ENCODE measurements at regions not wholly inside any gene's neighbourhood (a gene's known extent, or its start where the extent isn't known, plus 50 kb on each side); places are given as distances from the start of the nearest gene placed in this dataset.

GRCh38 chr14:61954306-61954705, 192.1 kb downstream of the SNAPC1 start:
- no peak; the same call in 1 of the 2 replicates for ATAC-seq (ENCODE audit: low read depth)
- in situ Hi-C loops (cut with MboI; ENCODE audit: low sequenced_read_pairs) = no loop called here
- no peak overlapping the region for H4K91ac ChIP-seq (ENCODE audit: insufficient read depth, low read depth, low read length)

More at GRCh38 chr14:61954306-61954705, 192.1 kb downstream of the SNAPC1 start:
- Histone ChIP-seq H3K4me1 (ENCODE audit: control insufficient read depth, insufficient read depth, low read length) (peaks cover 6% of the 10 kb centered on the region), H2AK9ac (replicated peaks; ENCODE audit: low read depth, low read length, poor library complexity) (no peak overlapping the region), H3K27me3 (ENCODE audit: control insufficient read depth, insufficient read depth, low read length) (no peaks in the 10 kb centered on the region), H3K79me1 (ENCODE audit: low read depth in 1 of 2, low read length in 2 of 2) (peaks cover 4 to 5% of the 10 kb centered on the region in 2 experiments), H2BK5ac (ENCODE audit: low read depth, low read length, poor library complexity, severe bottlenecking) (peak overlapping the region; percentile 69), H2AK5ac (ENCODE audit: low read depth, low read length) (no peak overlapping the region), H4K8ac (ENCODE audit: low read depth in 2 of 2, low read length in 2 of 2) (0 out of 4 replicates have a peak overlapping the region, but pooled peaks of 1 of the 2 experiments have one; percentile 55), H3K18ac (ENCODE audit: low read depth, low read length) (peak overlapping the region; percentile 50; the same call in 1 of the 2 replicates), H2BK120ac (ENCODE audit: low read depth, low read length) (no peak overlapping the region), H4K5ac (ENCODE audit: low read depth, low read length) (no peak overlapping the region), H3K4me2 (ENCODE audit: low read depth, low read length) (no peak overlapping the region), H2BK20ac (ENCODE audit: low read depth, low read length) (no peak overlapping the region), H3K36me3 (ENCODE audit: control insufficient read depth, insufficient read depth, low read length) (no peaks in the 10 kb centered on the region), H2AFZ (replicated peaks; ENCODE audit: low read length, poor library complexity) (no peak overlapping the region), H4K20me1 (ENCODE audit: insufficient read depth, low read length) (no peaks in the 10 kb centered on the region), H3K4me3 (ENCODE audit: insufficient read depth, low read depth, low read length) (no peak overlapping the region), H2BK15ac (ENCODE audit: low read depth, low read length) (no peak overlapping the region), H3K27ac (ENCODE audit: insufficient read depth, low read length) (no peak overlapping the region), H3K9ac (ENCODE audit: low read depth, low read length) (no peak overlapping the region), H3K9me3 (ENCODE audit: control insufficient read depth, insufficient read depth, low read length) (peaks cover 3% of the 10 kb centered on the region; the same call in 1 of the 2 replicates), H3K9me1 (ENCODE audit: insufficient read depth, low read length) (peaks cover 3% of the 10 kb centered on the region; the same call in 1 of the 2 replicates), H3K14ac (replicated peaks; ENCODE audit: low read depth, low read length) (no peak overlapping the region), H3K56ac (ENCODE audit: extremely low read depth, insufficient read depth, low read length) (no peak overlapping the region), H3K4ac (ENCODE audit: low read depth, low read length) (no peak overlapping the region), H3K23ac (ENCODE audit: low read depth, low read length) (no peak overlapping the region)
- TF ChIP-seq RAD21 (IDR thresholded peaks at IDR 0.05; ENCODE audit: low read length) = no peak
- ChIA-PET POLR2A (ENCODE audit: unreplicated experiment) (interaction anchor here (0.6 kb wide), 1 partner anchor 41 kb away, joined by 3 read pairs; no protein-coding TSS in a partner anchor), CTCF (interaction anchor here (0.6 kb wide), 6 partner anchors 10 to 1686 kb away, joined by 3 to 8 read pairs (median 4); no protein-coding TSS in a partner anchor)
- intact Hi-C loops (cut with micrococcal nuclease) = no loop called here
- WGBS, 2 experiments (ENCODE audit: extremely low coverage in 2 of 2, insufficient read length in 1 of 2) = 40% methylated on average over 1 of the region's 3 CpGs; no CpG with 5 or more reads in 1 of the 2 experiments
- dilution Hi-C loops (cut with HindIII; ENCODE audit: low sequenced_read_pairs, unreplicated experiment) = no loop called here
- DNase-seq = no peak
- BruUV-seq (replicated peaks) = no TSS peak

Measured in IMR-90 (cell line).